ENCODE measurements at regions not wholly inside any gene's neighbourhood (a gene's known extent, or its start where the extent isn't known, plus 50 kb on each side); places are given as distances from the start of the nearest gene placed in this dataset.

GRCh38 chr15:48031973-48032372 is 88.8 kb upstream of the SLC24A5 start:
- H3K27ac ChIP-seq = no peak overlapping the region
- no peak overlapping the region for H3K4me3 ChIP-seq
- 74% methylated on average over 6 of the region's 6 CpGs for WGBS, 2 donors (ENCODE audit: low coverage in 1 of 2)
- no peaks in the 10 kb centered on the region for H3K27me3 ChIP-seq
- no peaks in the 10 kb centered on the region for H3K36me3 ChIP-seq
- no peaks in the 10 kb centered on the region for H3K9me3 ChIP-seq
- no peak for TF ChIP-seq POLR2A (IDR thresholded peaks at IDR 0.05)
- TF ChIP-seq EP300 (IDR thresholded peaks at IDR 0.05) = no peak
- TF ChIP-seq, protein P1, sequence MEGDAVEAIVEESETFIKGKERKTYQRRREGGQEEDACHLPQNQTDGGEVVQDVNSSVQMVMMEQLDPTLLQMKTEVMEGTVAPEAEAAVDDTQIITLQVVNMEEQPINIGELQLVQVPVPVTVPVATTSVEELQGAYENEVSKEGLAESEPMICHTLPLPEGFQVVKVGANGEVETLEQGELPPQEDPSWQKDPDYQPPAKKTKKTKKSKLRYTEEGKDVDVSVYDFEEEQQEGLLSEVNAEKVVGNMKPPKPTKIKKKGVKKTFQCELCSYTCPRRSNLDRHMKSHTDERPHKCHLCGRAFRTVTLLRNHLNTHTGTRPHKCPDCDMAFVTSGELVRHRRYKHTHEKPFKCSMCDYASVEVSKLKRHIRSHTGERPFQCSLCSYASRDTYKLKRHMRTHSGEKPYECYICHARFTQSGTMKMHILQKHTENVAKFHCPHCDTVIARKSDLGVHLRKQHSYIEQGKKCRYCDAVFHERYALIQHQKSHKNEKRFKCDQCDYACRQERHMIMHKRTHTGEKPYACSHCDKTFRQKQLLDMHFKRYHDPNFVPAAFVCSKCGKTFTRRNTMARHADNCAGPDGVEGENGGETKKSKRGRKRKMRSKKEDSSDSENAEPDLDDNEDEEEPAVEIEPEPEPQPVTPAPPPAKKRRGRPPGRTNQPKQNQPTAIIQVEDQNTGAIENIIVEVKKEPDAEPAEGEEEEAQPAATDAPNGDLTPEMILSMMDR (IDR thresholded peaks at IDR 0.05) = no peak
- no peak for TF ChIP-seq POLR2AphosphoS5 (IDR thresholded peaks at IDR 0.05)
- H3K4me1 ChIP-seq = no peaks in the 10 kb centered on the region
- no peak for ATAC-seq

DNA sequence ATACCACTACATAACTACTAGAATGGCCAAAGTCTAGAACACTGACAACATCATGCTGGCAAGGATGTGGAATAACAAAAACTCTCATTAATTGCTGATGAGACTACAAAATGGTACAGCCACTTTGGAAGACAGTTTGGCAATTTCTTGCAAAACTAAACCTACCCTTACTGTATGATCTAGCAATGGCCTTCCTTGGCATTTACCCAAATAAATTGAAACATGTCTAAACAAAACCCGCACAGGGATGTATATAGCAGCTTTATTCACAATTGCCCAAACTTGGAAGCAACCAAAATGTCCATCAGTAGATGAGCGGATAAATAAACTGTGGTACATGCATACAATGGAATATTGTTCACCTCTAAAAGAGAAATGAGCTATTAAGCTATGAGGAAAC is 87.9 kb upstream of the SLC24A5 start:
- no peak for TF ChIP-seq POLR2AphosphoS5 (IDR thresholded peaks at IDR 0.05)
- TF ChIP-seq, protein P1 (IDR thresholded peaks at IDR 0.05) = no peak
- no peak for TF ChIP-seq POLR2A (IDR thresholded peaks at IDR 0.05)
- no peak for TF ChIP-seq EP300 (IDR thresholded peaks at IDR 0.05)
- no peaks in the 10 kb centered on the region for H3K27me3 ChIP-seq
- WGBS, 2 donors (ENCODE audit: low coverage in 1 of 2) = 77 to 80% methylated on average over 2 of the region's 2 CpGs
- H3K36me3 ChIP-seq = no peaks in the 10 kb centered on the region
- no peaks in the 10 kb centered on the region for H3K4me1 ChIP-seq
- no peak for ATAC-seq
- H3K27ac ChIP-seq = no peak overlapping the region
- no peak overlapping the region for H3K4me3 ChIP-seq
- no peaks in the 10 kb centered on the region for H3K9me3 ChIP-seq

DNA sequence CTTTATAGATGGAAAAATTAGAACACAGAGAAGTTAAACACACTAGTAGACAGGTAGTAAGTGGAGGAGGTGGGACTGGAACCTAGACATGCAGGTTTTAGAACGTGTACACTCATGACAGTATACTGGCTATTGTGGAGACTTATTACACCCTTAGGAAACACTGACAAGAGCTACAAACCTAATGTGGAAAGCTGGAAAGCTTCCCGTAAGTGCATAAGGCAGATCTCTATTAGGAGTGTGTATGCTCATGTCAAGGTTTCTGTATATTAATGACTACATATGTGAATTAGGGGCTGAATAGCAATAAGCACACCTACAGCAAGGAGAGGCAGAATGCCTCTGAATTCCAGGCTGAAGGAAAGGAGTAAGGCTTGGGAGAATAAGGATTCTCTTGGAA is 82.6 kb upstream of the SLC24A5 start:
- no peaks in the 10 kb centered on the region for H3K36me3 ChIP-seq
- H3K4me3 ChIP-seq = no peak overlapping the region

GRCh38 chr15:48040166-48040817 is 80.5 kb upstream of the SLC24A5 start:
- no peak overlapping the region for H3K4me3 ChIP-seq
- H3K36me3 ChIP-seq = no peaks in the 10 kb centered on the region
- 60 to 66% methylated on average over 4 to 5 of the region's 6 CpGs for WGBS, 2 donors (ENCODE audit: low coverage in 1 of 2)
- H3K4me1 ChIP-seq = peaks cover 0 to 8% (median 0%) of the 10 kb centered on the region in 3 donors
- peak overlapping the region in 1 of 4 donors; percentile 2 for H3K27ac ChIP-seq
- H3K27me3 ChIP-seq = no peaks in the 10 kb centered on the region
- TF ChIP-seq EP300 (IDR thresholded peaks at IDR 0.05) (no peak), POLR2AphosphoS5 (IDR thresholded peaks at IDR 0.05) (peak; percentile 62)
- H3K9me3 ChIP-seq = no peaks in the 10 kb centered on the region
- no peak for ATAC-seq

More for the DNA sequence above, 82.6 kb upstream of the SLC24A5 start:
- TF ChIP-seq POLR2AphosphoS5 (IDR thresholded peaks at IDR 0.05) = no peak
- no peak for TF ChIP-seq POLR2A (IDR thresholded peaks at IDR 0.05)
- TF ChIP-seq, protein P1 (IDR thresholded peaks at IDR 0.05) = no peak
- no peak for TF ChIP-seq EP300 (IDR thresholded peaks at IDR 0.05)
- H3K4me1 ChIP-seq = peaks cover 0 to 8% (median 0%) of the 10 kb centered on the region in 3 donors
- H3K27me3 ChIP-seq = no peaks in the 10 kb centered on the region
- ATAC-seq = no peak
- no peak overlapping the region for H3K27ac ChIP-seq
- H3K9me3 ChIP-seq = no peaks in the 10 kb centered on the region
- WGBS, 2 donors (ENCODE audit: low coverage in 1 of 2) = 50% methylated on average over 2 of the region's 2 CpGs

DNA sequence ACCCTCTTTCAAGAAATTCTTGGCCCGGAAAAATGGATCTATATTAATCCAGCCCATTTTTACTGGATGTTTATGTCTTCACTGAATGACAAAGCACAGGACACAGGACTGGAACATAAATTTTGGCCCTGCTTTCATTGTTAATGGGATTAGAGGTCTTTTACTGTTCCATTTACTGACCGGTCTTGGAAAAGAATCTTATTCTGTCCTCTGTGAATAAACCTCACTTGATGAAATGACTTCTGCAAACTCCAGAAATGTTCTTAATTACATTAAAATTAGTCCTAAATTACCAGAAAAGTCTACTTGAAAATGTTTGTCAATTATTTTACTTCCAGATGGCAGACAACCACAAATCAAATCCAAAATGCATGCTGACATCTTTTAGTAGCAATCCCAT is 79.3 kb upstream of the SLC24A5 start:
- Histone ChIP-seq H3K36me3 (no peaks in the 10 kb centered on the region), H3K4me3 (no peak overlapping the region), H3K27me3 (no peaks in the 10 kb centered on the region), H3K9me3 (no peaks in the 10 kb centered on the region), H3K27ac (no peak overlapping the region), H3K4me1 (peaks cover 0 to 8% (median 0%) of the 10 kb centered on the region in 3 donors)
- no peak for ATAC-seq
- TF ChIP-seq, protein P1 (IDR thresholded peaks at IDR 0.05) = no peak
- TF ChIP-seq EP300 (IDR thresholded peaks at IDR 0.05) = no peak
- no peak for TF ChIP-seq POLR2AphosphoS5 (IDR thresholded peaks at IDR 0.05)
- TF ChIP-seq POLR2A (IDR thresholded peaks at IDR 0.05) = no peak
- WGBS, 2 donors (ENCODE audit: low coverage in 1 of 2) = 38 to 64% methylated on average over 1 to 2 of the region's 2 CpGs
